ENCODE measurements at regions not wholly inside any gene's neighbourhood (a gene's known extent, or its start where the extent isn't known, plus 50 kb on each side); places are given as distances from the start of the nearest gene placed in this dataset.

- Histone ChIP-seq H3K36me3 (ENCODE audit: control insufficient read depth in 2 of 4, insufficient read depth in 4 of 4, low read length in 3 of 4) (no peaks in the 10 kb centered on the region), H3K56ac (replicated peaks; ENCODE audit: insufficient read length, low read depth, low read length) (no peak overlapping the region), H2BK15ac (ENCODE audit: low read length) (no peak overlapping the region), H3K27ac (ENCODE audit: low read depth, low read length) (no peak overlapping the region), H2AK5ac (ENCODE audit: low read depth, low read length) (no peak overlapping the region), H3K23me2 (ENCODE audit: low read depth, low read length) (no peaks in the 10 kb centered on the region), H2AFZ (ENCODE audit: low read length) (no peak overlapping the region), H2BK120ac (replicated peaks; ENCODE audit: low read depth, low read length) (no peak overlapping the region), H4K5ac (ENCODE audit: insufficient read length, low read depth, low read length) (no peak overlapping the region), H3K14ac (ENCODE audit: insufficient read length) (no peak overlapping the region), H3K4me2 (ENCODE audit: insufficient read depth in 1 of 2, low read depth in 2 of 2, low read length in 2 of 2) (no peak overlapping the region), H3K4me3 (ENCODE audit: extremely low read depth in 1 of 4, insufficient read depth in 2 of 4, low read depth in 3 of 4, low read length in 4 of 4) (no peak overlapping the region), H2BK12ac (ENCODE audit: low read depth, low read length) (no peak overlapping the region), H2BK5ac (ENCODE audit: low read depth, low read length) (no peak overlapping the region), H3K4me1 (replicated peaks in 1 of 4; ENCODE audit: control insufficient read depth in 3 of 4, insufficient read depth in 4 of 4, low read length in 3 of 4) (no peaks in the 10 kb centered on the region), H3K79me1 (ENCODE audit: low read depth, low read length) (no peaks in the 10 kb centered on the region), H3K23ac (ENCODE audit: insufficient read length) (no peak overlapping the region), H2BK20ac (ENCODE audit: low read length) (no peak overlapping the region), H4K8ac (ENCODE audit: extremely low read depth, insufficient read depth, low read length) (no peak overlapping the region), H3K9ac (replicated peaks in 1 of 4; ENCODE audit: extremely low read depth in 1 of 4, low read depth in 3 of 4, low read length in 3 of 4) (no peak overlapping the region), H4K20me1 (replicated peaks in 1 of 2; ENCODE audit: control insufficient read depth in 1 of 2, insufficient read depth in 2 of 2, low read length in 2 of 2) (no peaks in the 10 kb centered on the region), H3K79me2 (ENCODE audit: control insufficient read depth in 1 of 2, insufficient read depth in 2 of 2, low read length in 2 of 2) (no peaks in the 10 kb centered on the region), H3K9me3 (ENCODE audit: insufficient read depth in 2 of 2, low read depth in 1 of 2, low read length in 1 of 2) (no peaks in the 10 kb centered on the region), H4K91ac (replicated peaks; ENCODE audit: insufficient read length, low read length) (no peak overlapping the region), H3K18ac (ENCODE audit: extremely low read depth, low read length) (no peak overlapping the region), H3K4ac (replicated peaks; ENCODE audit: insufficient read length, low read depth, low read length) (no peak overlapping the region), H3K27me3 (replicated peaks in 1 of 4; ENCODE audit: control insufficient read depth in 3 of 4, extremely low read depth in 1 of 4, insufficient read depth in 3 of 4, low read length in 3 of 4) (no peaks in the 10 kb centered on the region)
- ChIA-PET POLR2A (ENCODE audit: partially characterized antibody) (no interaction called here), CTCF (ENCODE audit: partially characterized antibody) (no interaction called here)
- DNase-seq (ENCODE audit: low read depth in 1 of 2, low spot score in 2 of 2) (no peak), FAIRE-seq (no peak)
- TF ChIP-seq USF2 (IDR thresholded peaks at IDR 0.05; ENCODE audit: low read length) (no peak), SP2 (IDR thresholded peaks at IDR 0.05; ENCODE audit: low read length) (no peak), EP300 (IDR thresholded peaks at IDR 0.05; ENCODE audit: borderline replicate concordance in 1 of 2, low read depth in 2 of 2, low read length in 2 of 2) (no peak)
- 94% methylated on average over 2 of the region's 2 CpGs; no CpG with 5 or more reads in 1 of the 2 experiments for WGBS, 2 experiments (ENCODE audit: extremely low coverage in 1 of 2, insufficient coverage in 1 of 2, insufficient read length in 1 of 2, insufficient replicate concordance in 2 of 2, low coverage in 1 of 2, low lambda C conversion rate in 2 of 2, missing lambda C conversion rate in 1 of 2)
Observed at GRCh38 chr13:53638040-53638439, 609.4 kb downstream of the OLFM4 start.
